ENCODE measurements at regions not wholly inside any gene's neighbourhood (a gene's known extent, or its start where the extent isn't known, plus 50 kb on each side); places are given as distances from the start of the nearest gene placed in this dataset.

DNA sequence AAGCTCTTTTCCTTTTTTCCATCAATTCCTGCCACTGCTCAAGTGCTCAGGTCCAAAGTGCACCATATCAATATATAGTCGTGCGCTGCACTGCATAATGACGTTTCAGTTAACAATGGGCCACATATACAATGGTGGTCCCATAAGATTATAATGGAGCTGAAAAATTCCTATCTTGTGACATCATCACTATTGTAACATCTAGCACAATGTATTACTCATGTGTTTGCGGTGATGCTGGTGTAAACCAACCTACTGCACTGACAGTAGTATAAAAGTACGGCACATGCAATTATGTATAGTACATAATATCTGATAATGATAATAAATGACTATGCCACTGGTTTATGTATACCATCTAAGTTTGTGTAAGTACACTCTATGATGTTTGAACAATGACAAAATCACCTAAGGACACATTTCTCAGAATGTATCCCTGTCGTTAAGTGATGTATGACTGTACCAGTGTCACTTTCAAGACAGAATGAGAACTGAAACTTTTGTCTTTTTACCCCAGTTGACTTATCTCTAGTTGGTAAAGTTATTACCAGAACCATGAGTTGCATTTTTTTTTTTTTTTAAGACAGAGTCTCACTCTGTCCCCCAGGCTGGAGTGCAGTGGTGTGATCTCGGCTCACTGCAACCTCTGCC lies 53.7 kb upstream of the INSM2 start:
- TF ChIP-seq CTCF (IDR thresholded peaks at IDR 0.05), result no peak
- no peak for TF ChIP-seq POLR2AphosphoS5 (IDR thresholded peaks at IDR 0.05; ENCODE audit: low read depth, low read length)
- TF ChIP-seq, protein P1, sequence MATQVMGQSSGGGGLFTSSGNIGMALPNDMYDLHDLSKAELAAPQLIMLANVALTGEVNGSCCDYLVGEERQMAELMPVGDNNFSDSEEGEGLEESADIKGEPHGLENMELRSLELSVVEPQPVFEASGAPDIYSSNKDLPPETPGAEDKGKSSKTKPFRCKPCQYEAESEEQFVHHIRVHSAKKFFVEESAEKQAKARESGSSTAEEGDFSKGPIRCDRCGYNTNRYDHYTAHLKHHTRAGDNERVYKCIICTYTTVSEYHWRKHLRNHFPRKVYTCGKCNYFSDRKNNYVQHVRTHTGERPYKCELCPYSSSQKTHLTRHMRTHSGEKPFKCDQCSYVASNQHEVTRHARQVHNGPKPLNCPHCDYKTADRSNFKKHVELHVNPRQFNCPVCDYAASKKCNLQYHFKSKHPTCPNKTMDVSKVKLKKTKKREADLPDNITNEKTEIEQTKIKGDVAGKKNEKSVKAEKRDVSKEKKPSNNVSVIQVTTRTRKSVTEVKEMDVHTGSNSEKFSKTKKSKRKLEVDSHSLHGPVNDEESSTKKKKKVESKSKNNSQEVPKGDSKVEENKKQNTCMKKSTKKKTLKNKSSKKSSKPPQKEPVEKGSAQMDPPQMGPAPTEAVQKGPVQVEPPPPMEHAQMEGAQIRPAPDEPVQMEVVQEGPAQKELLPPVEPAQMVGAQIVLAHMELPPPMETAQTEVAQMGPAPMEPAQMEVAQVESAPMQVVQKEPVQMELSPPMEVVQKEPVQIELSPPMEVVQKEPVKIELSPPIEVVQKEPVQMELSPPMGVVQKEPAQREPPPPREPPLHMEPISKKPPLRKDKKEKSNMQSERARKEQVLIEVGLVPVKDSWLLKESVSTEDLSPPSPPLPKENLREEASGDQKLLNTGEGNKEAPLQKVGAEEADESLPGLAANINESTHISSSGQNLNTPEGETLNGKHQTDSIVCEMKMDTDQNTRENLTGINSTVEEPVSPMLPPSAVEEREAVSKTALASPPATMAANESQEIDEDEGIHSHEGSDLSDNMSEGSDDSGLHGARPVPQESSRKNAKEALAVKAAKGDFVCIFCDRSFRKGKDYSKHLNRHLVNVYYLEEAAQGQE (IDR thresholded peaks at IDR 0.05; ENCODE audit: insufficient read depth in 1 of 2, low read depth in 2 of 2, low read length in 1 of 2), result no peak
- no peak for TF ChIP-seq TCF7L2 (IDR thresholded peaks at IDR 0.05; ENCODE audit: low read depth, low read length)
